ENCODE measurements at regions not wholly inside any gene's neighbourhood (a gene's known extent, or its start where the extent isn't known, plus 50 kb on each side); places are given as distances from the start of the nearest gene placed in this dataset.
"Not testable (repeated sequence)": the region's sequence is repeated elsewhere in the genome, so short reads cannot be mapped to it uniquely, and the experiment has no call there.

DNA sequence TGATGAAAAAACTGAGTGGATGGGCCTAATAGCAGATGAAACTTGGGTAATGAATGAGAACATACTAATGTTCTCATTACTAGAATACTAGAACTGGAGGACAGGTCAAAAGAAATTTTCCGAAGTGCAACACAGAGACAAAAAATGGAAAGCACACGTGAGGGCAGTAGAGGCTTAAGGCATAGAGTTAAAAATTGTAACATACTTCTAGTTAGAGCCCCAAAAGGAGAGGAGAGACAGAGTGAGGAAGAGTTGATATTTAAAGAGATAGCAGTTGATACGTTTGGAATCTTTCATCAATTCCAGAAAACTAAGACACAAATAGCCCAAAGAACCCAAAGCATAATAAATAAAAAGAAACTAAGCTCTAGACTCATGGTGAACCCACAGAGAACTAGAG lies 327.9 kb downstream of the SQOR start:
- DNase-seq = no peak

DNA sequence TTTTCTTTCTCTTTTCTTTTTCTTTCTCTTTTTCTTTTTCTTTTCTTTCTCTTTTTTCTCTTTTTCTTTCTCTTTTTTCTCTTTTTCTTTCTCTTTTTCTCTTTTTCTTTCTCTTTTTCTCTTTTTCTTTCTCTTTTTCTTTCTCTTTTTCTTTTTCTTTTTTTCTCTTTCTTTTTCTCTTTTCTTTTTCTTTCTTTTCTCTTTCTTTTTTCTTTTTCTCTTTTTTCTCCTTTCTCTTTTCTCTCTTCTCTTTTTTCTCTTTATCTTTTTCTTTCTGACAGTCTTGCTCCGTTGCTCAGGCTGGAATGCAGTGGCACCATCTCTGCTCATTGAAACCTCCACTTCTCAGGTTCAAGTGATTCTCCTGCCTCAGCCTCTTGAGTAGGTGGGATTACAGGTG lies 335.7 kb downstream of the SQOR start:
- DNase-seq = no peak

GRCh38 chr15:45980366-45980765 lies 345.5 kb downstream of the SQOR start:
- no peak for DNase-seq

- no peak for DNase-seq
Measured at GRCh38 chr15:45981625-45982024, 346.8 kb downstream of the SQOR start.

DNA sequence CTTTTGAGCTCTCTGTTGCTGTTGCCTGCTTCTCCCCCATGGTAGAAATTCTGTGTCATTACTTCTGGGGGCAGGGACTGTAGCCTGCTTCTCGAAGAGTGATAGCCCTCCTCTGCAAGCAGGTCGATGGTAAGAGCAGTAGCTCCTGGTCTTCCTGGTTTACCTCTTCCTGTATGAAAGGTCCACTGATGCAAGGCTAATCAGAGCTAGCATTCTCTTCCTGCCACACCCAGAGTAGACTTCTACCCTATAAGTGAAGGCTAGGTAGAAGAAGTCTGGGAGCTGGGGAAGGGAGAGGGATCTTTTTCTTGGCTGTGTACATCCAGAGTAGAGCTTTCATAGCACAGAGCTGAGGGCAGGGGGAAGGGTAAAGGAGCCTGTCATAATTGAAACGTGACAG lies 357.0 kb downstream of the SQOR start:
- DNase-seq = no peak

DNA sequence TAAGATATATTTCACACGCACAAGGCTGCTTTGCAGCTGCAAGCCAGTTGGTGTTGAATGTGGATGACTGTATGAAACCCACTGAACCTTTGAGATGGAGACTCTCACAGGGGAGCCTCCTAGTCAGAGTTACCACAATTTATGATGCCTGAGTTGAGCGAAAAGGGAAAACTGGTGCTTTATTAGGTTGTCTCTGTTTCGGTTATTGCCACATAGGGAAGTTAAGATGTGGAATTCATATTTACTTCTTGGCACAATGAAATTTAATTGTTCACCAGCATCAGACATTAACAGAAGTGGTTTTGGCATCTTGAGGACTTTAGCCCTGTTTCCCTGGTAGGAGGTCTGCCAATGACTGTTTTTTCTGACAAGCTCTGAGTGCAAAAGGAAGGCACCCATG lies 358.2 kb downstream of the SQOR start:
- DNase-seq = no peak

GRCh38 chr15:45993508-45993907 lies 358.7 kb downstream of the SQOR start:
- DNase-seq = no peak

DNA sequence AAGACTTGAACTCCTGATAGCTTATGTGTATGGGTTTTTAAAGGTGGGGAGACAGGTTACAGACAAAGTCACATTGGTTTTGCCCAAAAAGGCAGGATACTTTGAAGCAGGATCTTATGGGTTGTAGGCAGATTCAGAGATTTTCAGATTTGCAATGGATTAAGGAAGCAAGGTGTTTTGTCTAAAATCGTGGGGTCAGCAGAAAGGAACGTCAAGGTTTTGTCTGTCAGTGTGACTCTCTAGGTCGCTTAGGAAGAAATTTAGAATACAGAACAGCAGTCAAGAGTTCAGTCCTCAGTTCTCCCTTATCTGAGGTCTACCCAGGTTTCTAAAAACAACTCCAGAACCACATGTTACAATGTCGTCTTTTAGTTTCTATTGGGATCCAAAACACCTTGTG lies 361.0 kb downstream of the SQOR start:
- no peak for DNase-seq

GRCh38 chr15:46014532-46014931 lies 379.7 kb downstream of the SQOR start:
- no peak for DNase-seq

GRCh38 chr15:46034755-46035154 lies 399.9 kb downstream of the SQOR start:
- DNase-seq = no peak

DNA sequence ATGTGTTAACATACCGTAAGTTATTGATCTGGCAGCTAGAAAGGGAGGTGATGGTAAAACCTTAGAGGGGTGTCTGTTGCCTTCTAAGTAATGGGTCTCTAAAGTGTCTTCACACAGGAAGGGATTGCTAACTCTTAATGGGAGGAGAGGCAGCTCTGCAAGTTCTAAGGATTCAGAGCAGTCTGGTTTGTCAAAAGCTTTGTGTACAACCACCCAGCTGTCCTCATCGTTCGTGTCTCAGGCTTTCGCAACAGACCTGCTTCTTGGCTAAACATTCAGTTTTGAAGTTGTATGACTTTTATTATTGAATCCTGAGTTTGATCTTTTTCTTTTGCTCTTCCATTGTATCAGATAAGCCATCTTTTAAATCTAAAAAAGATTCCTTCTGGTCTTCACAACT lies 404.9 kb downstream of the SQOR start:
- DNase-seq = no peak

DNA sequence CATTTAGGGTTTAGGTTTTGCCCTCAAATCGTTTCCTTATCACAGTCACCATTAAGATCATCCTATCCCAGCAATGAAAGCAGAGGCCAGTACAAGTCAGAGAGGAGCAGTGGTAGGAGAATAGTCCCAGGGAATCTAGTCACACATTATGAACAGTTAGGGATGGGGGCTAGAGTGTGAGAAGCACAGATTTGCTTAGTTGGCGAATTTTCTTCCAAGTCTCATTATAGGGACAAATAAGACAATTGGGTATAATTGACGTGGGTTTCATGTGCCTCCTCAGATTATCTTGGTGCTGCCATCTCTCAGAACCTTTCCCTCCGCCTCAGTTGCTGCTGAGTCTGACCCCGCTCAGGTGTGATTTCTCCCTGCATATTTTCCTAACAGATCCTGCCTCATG lies 407.1 kb downstream of the SQOR start:
- DNase-seq = no peak

DNA sequence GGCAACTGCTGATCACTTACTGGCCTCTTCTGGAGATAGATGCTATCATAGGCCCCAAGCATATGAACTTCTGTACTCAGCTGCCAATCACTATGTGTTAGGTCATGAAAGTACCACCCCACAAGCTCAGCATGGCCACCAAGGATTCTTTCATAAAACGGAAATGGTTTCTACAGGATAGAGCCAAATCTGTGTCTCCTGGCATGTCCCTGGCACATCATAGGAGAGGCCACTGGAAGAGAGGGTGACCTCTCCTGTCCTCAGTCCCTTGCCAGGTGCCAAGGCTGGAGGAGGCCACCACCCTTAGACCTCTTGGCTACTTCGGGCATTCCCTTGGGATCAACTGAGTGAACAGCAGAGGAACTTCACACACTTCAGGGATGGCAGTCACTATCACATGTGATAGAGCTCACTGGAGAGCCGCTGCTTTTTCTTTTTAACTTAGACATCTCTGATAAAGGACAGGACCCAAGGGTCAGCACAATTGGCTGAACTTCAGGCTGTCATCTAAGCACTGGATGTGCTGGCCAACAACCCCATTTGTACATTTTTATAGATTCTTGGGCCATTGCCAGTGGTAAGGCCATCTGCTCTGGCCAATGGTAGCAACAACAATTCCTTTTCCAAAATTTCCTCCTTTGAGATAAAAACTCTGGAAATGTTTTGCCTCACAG lies 425.2 kb downstream of the SQOR start:
- no peak for DNase-seq

- no peak for DNase-seq
Measured at GRCh38 chr15:46061002-46061401, 426.2 kb downstream of the SQOR start.

DNA sequence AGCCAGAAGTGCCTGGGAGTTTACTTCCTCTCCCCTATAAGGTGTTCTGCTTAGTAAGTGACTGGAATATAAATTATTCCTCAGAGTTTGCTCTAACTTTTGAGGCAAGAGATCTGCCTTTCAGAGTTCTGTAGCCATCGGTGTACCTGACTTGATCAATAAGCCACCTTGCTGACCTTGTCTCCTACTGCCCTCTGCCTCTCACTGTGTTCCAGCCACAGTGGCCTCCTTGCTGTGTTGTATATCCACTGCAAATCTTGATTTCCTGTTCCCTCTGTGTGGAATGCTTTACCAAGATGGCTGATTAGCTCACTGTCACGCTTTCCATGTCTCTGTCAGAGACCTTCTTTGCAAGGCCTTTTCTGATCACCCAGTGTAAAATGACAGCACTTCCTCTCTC lies 442.4 kb downstream of the SQOR start:
- DNase-seq = no peak

GRCh38 chr15:46079046-46079445 lies 444.2 kb downstream of the SQOR start:
- DNase-seq = no peak

GRCh38 chr15:46080016-46080415 lies 445.2 kb downstream of the SQOR start:
- no peak for DNase-seq

- no peak for DNase-seq
Measured at GRCh38 chr15:46088486-46089445, 453.9 kb downstream of the SQOR start.

DNA sequence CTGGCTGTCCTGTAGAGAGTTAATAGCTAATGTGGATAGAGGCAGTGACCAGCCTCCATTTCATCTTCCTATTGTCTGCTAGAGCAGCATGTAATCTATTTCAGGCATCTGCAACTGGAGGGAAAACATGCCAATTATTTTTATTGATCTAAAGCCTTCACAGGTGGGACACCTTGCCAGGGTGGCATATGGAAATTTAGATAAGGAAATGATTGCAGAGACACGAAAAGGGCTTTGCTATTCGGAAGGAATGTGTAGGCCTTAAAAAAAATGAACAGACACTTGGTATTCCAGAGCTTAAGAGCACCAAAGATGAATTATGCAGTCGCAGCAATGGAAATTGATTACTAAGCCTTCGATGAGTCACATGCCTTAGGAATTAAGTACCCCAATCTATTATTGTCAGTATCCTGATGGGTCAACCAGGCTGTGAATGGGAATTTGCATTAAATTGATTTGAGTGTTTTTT lies 454.7 kb downstream of the SQOR start:
- DNase-seq = no peak

- no peak for DNase-seq
Measured at GRCh38 chr15:46091860-46092450, 457.1 kb downstream of the SQOR start.

DNA sequence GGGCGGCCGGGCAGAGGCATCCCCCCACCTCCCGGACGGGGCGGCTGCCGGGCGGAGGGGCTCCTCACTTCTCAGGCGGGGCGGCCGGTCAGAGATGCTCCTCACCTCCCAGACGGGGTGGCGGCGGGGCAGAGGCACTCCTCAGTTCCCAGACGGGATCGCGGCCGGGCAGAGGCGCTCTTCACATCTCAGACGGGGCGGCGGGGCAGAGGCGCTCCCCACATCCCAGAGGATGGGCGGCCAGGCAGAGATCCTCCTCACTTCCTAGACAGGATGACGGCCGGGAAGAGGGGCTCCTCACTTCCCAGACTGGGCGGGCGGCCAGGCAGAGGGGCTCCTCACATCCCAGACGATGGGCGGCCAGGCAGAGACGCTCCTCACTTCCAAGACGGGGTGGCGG lies 463.2 kb downstream of the SQOR start:
- not testable (repeated sequence) for DNase-seq

- DNase-seq = no peak
Measured at GRCh38 chr15:46110755-46111154, 475.9 kb downstream of the SQOR start.

- DNase-seq = no peak
Measured at GRCh38 chr15:46111730-46112129, 476.9 kb downstream of the SQOR start.

DNA sequence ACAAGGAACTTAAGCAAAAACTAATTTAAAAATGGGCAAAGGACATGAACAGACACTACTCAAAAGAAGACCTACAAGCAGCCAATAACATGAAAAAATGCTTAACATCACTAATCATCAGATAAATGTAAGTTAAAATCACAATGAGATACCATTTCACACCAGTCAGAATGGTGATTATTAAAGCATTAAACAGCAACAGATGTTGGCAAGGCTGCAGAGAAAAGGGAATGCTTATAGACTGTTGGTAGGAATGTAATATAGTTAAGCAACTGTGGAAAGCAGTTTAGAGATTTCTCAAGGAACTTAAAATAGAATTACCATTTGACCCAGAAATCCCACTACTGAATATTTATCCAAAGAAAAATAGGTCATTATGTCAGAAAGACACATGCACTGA lies 482.2 kb downstream of the SQOR start:
- no peak for DNase-seq

Measured in activated CD8-positive, alpha-beta memory T cell treated with anti-CD3 and anti-CD28 coated beads, Interleukin-2, amount 50 U/mL, for 4 hours (primary cell).